OCI-LY3 (cell line): ENCODE measurements at regions not wholly inside any gene's neighbourhood (a gene's known extent, or its start where the extent isn't known, plus 50 kb on each side); places are given as distances from the start of the nearest gene placed in this dataset.
"Not testable (repeated sequence)": the region's sequence is repeated elsewhere in the genome, so short reads cannot be mapped to it uniquely, and the experiment has no call there.

Experiments
- EZH2phosphoT487 ChIP-seq: fragments of 200-600 bp; shearing (Covaris generic); IDR thresholded peaks from 2 replicates; pipeline ENCODE4 v1.6.1; 2018; ENCODE audit warnings: antibody characterized with exemption, mixed run types, low read depth
- TF ChIP-seq, protein P1 (sequence below): fragments of 200-600, 300-600 bp; sonication (generic); IDR thresholded peaks from 2 replicates; pipeline ENCODE4 v1.5.1; 2014; ENCODE audit warnings: antibody characterized with exemption, low read length, low read depth

DNA sequence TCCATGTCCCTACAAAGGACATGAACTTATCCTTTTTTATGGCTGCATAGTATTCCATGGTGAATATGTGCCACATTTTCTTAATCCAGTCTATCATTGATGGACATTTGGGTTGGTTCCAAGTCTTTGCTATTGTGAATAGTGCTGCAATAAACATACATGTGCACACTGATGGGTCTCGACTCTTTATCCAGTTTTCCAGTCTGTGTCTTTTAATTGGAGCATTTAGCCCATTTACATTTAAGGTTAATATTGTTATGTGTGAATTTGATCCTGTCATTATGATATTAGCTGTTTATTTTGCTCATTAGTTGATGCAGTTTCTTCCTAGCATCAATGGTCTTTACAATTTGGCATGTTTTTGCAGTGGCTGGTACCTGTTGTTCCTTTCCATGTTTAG, 272.0 kb upstream of the NAALADL2 start:
- TF ChIP-seq EZH2phosphoT487 = not testable (repeated sequence)
- TF ChIP-seq, protein P1, sequence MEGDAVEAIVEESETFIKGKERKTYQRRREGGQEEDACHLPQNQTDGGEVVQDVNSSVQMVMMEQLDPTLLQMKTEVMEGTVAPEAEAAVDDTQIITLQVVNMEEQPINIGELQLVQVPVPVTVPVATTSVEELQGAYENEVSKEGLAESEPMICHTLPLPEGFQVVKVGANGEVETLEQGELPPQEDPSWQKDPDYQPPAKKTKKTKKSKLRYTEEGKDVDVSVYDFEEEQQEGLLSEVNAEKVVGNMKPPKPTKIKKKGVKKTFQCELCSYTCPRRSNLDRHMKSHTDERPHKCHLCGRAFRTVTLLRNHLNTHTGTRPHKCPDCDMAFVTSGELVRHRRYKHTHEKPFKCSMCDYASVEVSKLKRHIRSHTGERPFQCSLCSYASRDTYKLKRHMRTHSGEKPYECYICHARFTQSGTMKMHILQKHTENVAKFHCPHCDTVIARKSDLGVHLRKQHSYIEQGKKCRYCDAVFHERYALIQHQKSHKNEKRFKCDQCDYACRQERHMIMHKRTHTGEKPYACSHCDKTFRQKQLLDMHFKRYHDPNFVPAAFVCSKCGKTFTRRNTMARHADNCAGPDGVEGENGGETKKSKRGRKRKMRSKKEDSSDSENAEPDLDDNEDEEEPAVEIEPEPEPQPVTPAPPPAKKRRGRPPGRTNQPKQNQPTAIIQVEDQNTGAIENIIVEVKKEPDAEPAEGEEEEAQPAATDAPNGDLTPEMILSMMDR = not testable (repeated sequence)
